NB4 (cell line): ENCODE measurements at regions not wholly inside any gene's neighbourhood (a gene's known extent, or its start where the extent isn't known, plus 50 kb on each side); places are given as distances from the start of the nearest gene placed in this dataset.

Experiments
- MYC ChIP-seq: IDR thresholded peaks from 2 replicates; pipeline ENCODE4 v1.6.1; 2011; ENCODE audit warnings: low read depth, low read length
- POLR2A ChIP-seq: IDR thresholded peaks from 2 replicates; pipeline ENCODE4 v1.6.1; 2011; ENCODE audit warnings: mild to moderate bottlenecking; ENCODE audit not compliant: insufficient read length; ENCODE audit errors: extremely low read depth

DNA sequence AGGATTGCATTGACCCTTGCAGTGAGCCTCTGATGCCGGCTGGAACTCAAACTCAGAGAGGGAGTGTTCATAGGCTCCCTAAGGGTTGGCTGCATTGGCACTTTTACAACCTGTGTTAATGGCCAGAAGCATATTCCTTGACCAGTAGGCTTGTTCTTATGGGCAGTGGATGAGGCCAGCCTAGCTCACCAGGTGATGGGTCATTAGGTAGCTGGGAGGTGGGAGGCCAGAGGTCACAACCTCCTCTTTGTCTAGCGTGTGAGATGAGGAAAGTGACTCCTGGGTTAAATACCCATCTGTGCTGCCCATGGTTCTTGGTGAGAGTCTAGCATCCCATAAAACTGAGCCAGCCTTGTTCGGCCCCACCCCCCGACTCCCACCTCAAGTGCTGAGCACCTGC, 275.7 kb upstream of the CTNNB1 start:
- TF ChIP-seq MYC (no peak), POLR2A (no peak)
